ENCODE measurements at regions not wholly inside any gene's neighbourhood (a gene's known extent, or its start where the extent isn't known, plus 50 kb on each side); places are given as distances from the start of the nearest gene placed in this dataset.

- intact Hi-C loops (cut with micrococcal nuclease) = no loop called here
Measured at GRCh38 chr5:167123126-167123525, 1168.3 kb upstream of the WWC1 start.

- intact Hi-C loops (cut with micrococcal nuclease) = no loop called here
Measured at GRCh38 chr5:167128581-167128980, 1162.9 kb upstream of the WWC1 start.

- intact Hi-C loops (cut with micrococcal nuclease) = no loop called here
Measured at GRCh38 chr5:167140548-167141291, 1150.7 kb upstream of the WWC1 start.

- intact Hi-C loops (cut with micrococcal nuclease) = no loop called here
Measured at GRCh38 chr5:167143716-167144115, 1147.7 kb upstream of the WWC1 start.

- intact Hi-C loops (cut with micrococcal nuclease) = no loop called here
Measured at GRCh38 chr5:167145841-167146240, 1145.6 kb upstream of the WWC1 start.

GRCh38 chr5:167147879-167148278 is 1143.6 kb upstream of the WWC1 start:
- intact Hi-C loops (cut with micrococcal nuclease) = no loop called here

- intact Hi-C loops (cut with micrococcal nuclease) = no loop called here
Measured at GRCh38 chr5:167150661-167151060, 1140.8 kb upstream of the WWC1 start.

- intact Hi-C loops (cut with micrococcal nuclease) = no loop called here
Measured at GRCh38 chr5:167152561-167152960, 1138.9 kb upstream of the WWC1 start.

- intact Hi-C loops (cut with micrococcal nuclease) = no loop called here
Measured at GRCh38 chr5:167155387-167156005, 1135.9 kb upstream of the WWC1 start.

GRCh38 chr5:167156446-167156845 is 1135.0 kb upstream of the WWC1 start:
- intact Hi-C loops (cut with micrococcal nuclease) = no loop called here

- intact Hi-C loops (cut with micrococcal nuclease) = no loop called here
Measured at GRCh38 chr5:167158588-167158987, 1132.9 kb upstream of the WWC1 start.

GRCh38 chr5:167160388-167160787 is 1131.1 kb upstream of the WWC1 start:
- intact Hi-C loops (cut with micrococcal nuclease) = no loop called here

GRCh38 chr5:167166696-167167095 is 1124.7 kb upstream of the WWC1 start:
- intact Hi-C loops (cut with micrococcal nuclease) = no loop called here

GRCh38 chr5:167167191-167167795 is 1124.2 kb upstream of the WWC1 start:
- intact Hi-C loops (cut with micrococcal nuclease) = no loop called here

GRCh38 chr5:167168971-167169370 is 1122.5 kb upstream of the WWC1 start:
- intact Hi-C loops (cut with micrococcal nuclease) = no loop called here

- intact Hi-C loops (cut with micrococcal nuclease) = no loop called here
Measured at GRCh38 chr5:167171056-167171455, 1120.4 kb upstream of the WWC1 start.

- intact Hi-C loops (cut with micrococcal nuclease) = no loop called here
Measured at GRCh38 chr5:167177736-167178135, 1113.7 kb upstream of the WWC1 start.

GRCh38 chr5:167180906-167181305 is 1110.5 kb upstream of the WWC1 start:
- intact Hi-C loops (cut with micrococcal nuclease) = no loop called here

- intact Hi-C loops (cut with micrococcal nuclease) = no loop called here
Measured at GRCh38 chr5:167205881-167206280, 1085.6 kb upstream of the WWC1 start.

GRCh38 chr5:167207081-167207480 is 1084.4 kb upstream of the WWC1 start:
- intact Hi-C loops (cut with micrococcal nuclease) = no loop called here

- intact Hi-C loops (cut with micrococcal nuclease) = no loop called here
Measured at GRCh38 chr5:167208911-167209310, 1082.5 kb upstream of the WWC1 start.

GRCh38 chr5:167217097-167217743 is 1074.2 kb upstream of the WWC1 start:
- intact Hi-C loops (cut with micrococcal nuclease) = no loop called here

All from T-helper 1 cell treated with Interleukin-12 subunit alpha and Interleukin-12 subunit beta and Interleukin-4 antibody, amounts not matched to agents 30 ng/mL and 1 ng/mL, for 36 hours (primary cell).